ENCODE measurements at regions not wholly inside any gene's neighbourhood (a gene's known extent, or its start where the extent isn't known, plus 50 kb on each side); places are given as distances from the start of the nearest gene placed in this dataset.

- Mint-ChIP-seq H3K9me3 (no peaks in the 10 kb centered on the region), H3K27me3 (peaks cover 13% of the 10 kb centered on the region), H3K4me1 (peaks cover 6% of the 10 kb centered on the region), H3K36me3 (ENCODE audit: low read depth) (no peaks in the 10 kb centered on the region), H3K4me3 (peak overlapping the region; percentile 41), H3K27ac (no peak overlapping the region)
- intact Hi-C loops (cut with micrococcal nuclease), result loop anchor here (1.0 kb wide), 1 partner anchor 17 kb away; no protein-coding TSS in a partner anchor
- DNase-seq (no peak), ATAC-seq (ENCODE audit: low read depth) (no peak)
- POLR2A ChIA-PET, result interaction anchor here (0.6 to 0.7 kb wide), 3 partner anchors 25 to 1073 kb away, joined by 3 to 4 read pairs (median 3); no protein-coding TSS in a partner anchor
- TF ChIP-seq CTCF (IDR thresholded peaks at IDR 0.05), result no peak
- CTCF ChIA-PET, result no interaction called here
Observed at GRCh38 chr22:23522623-23523251, 57.4 kb downstream of the IGLL1 start.

GRCh38 chr22:23521441-23522113, 58.5 kb downstream of the IGLL1 start:
- DNase-seq (peak; percentile 80), ATAC-seq (ENCODE audit: low read depth) (peak; percentile 94)
- intact Hi-C loops (cut with micrococcal nuclease), result loop anchor here (1.0 kb wide), 1 partner anchor 18 kb away; no protein-coding TSS in a partner anchor
- H3K27me3 Mint-ChIP-seq, result peaks cover 13% of the 10 kb centered on the region
- ChIA-PET POLR2A (interaction anchor here (0.7 kb wide), 1 partner anchor 213 kb away, joined by 3 read pairs; no protein-coding TSS in a partner anchor), CTCF (no interaction called here)
- H3K36me3 Mint-ChIP-seq (ENCODE audit: low read depth), result no peaks in the 10 kb centered on the region
- no peak overlapping the region for H3K27ac Mint-ChIP-seq
- H3K9me3 Mint-ChIP-seq, result no peaks in the 10 kb centered on the region
- peaks cover 6% of the 10 kb centered on the region for H3K4me1 Mint-ChIP-seq
- peak overlapping the region; percentile 69 for H3K4me3 Mint-ChIP-seq
- no peak for TF ChIP-seq CTCF (IDR thresholded peaks at IDR 0.05)

DNA sequence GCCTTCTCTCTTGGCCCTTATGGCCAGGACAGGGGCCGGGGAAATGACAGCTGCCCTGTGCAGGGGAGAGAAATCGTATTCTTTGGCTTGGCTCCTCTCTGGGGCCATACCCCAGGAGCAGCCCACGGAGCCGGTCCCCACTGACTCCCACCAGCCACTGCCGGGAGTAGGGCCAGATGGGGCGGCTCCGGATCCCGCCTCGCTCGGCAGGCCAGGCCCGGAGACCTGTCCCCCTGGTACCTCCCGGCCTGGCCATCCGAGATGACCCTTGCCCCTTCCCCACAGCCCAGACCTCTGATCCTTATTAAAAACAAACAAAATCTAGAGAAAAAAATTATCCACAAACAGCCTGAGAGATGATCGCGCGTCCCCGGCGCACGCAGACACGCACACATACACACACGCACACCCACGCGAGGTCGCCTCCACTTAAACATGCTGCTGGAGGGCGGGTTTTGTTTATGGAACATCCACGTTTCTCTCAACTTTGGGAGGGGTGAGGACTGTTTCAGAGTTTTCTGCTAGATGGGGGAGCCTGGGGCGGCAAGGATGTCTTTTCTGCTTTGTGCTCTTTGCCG, 59.1 kb downstream of the IGLL1 start:
- Mint-ChIP-seq H3K4me1 (peaks cover 6% of the 10 kb centered on the region), H3K9me3 (no peaks in the 10 kb centered on the region), H3K27ac (no peak overlapping the region), H3K36me3 (ENCODE audit: low read depth) (no peaks in the 10 kb centered on the region), H3K4me3 (peak overlapping the region; percentile 55), H3K27me3 (peaks cover 13% of the 10 kb centered on the region)
- ChIA-PET POLR2A (no interaction called here), CTCF (no interaction called here)
- no peak for ATAC-seq (ENCODE audit: low read depth)
- no peak for DNase-seq
- intact Hi-C loops (cut with micrococcal nuclease), result no loop called here
- no peak for TF ChIP-seq CTCF (IDR thresholded peaks at IDR 0.05)

DNA sequence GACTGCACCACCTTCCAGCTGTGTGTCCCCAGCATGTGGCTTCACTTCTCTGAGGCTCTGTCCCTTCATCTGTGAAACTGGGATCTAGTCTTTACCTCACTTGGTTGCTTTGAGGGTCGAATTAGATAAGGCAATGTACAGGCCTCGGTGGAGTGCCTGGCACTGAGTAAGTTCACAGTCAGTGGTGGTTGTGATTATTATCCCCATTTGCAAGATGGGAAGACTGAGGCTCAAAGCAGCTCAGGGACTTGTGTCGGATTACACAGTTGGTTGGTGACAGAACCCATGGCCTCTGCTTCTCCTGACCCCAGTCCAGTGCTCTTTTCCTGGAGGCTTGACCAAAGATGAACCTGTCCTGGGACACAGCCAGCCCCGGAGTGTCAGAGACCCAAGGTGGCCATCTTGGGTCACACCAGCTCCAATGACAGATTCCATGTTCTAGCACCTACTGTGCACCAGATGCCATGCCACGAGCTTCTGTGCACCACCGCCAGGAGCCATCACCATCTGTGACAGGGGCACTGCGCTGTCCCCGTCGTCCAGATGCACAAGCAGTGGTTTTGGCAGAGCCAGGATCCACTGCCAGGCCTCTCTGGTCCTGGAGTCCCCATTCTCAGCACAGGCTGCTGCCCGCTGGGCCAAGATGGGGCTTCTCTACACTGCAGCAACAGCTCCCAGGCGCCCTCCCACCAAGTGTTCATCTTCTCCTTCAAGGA, 60.5 kb downstream of the IGLL1 start:
- Mint-ChIP-seq H3K4me1 (peaks cover 6% of the 10 kb centered on the region), H3K27me3 (peaks cover 16% of the 10 kb centered on the region), H3K36me3 (ENCODE audit: low read depth) (no peaks in the 10 kb centered on the region), H3K27ac (no peak overlapping the region), H3K9me3 (no peaks in the 10 kb centered on the region), H3K4me3 (no peak overlapping the region)
- intact Hi-C loops (cut with micrococcal nuclease), result no loop called here
- CTCF ChIA-PET, result no interaction called here
- no peak for ATAC-seq (ENCODE audit: low read depth)
- DNase-seq, result no peak
- POLR2A ChIA-PET, result no interaction called here
- no peak for TF ChIP-seq CTCF (IDR thresholded peaks at IDR 0.05)

All from activated B cell treated with CpG ODN at 0.5 μM for 24 hours (primary cell).